Sigmoid colon (tissue), 4 donors: ENCODE measurements at regions not wholly inside any gene's neighbourhood (a gene's known extent, or its start where the extent isn't known, plus 50 kb on each side); places are given as distances from the start of the nearest gene placed in this dataset.

Experiments used
- POLR2A ChIP-seq, 2 donors: fragments of 450-650 bp; IDR thresholded peaks; one replicate each; pipeline ENCODE4 v1.6.1; 2016; ENCODE audit warnings: antibody characterized with exemption in 2 of 2, mild to moderate bottlenecking in 2 of 2, moderate library complexity in 2 of 2
- POLR2AphosphoS5 ChIP-seq, 4 donors: sonication (generic); formaldehyde crosslinking; IDR thresholded peaks; one replicate each; pipeline ENCODE4 v1.6.1; 2017; ENCODE audit warnings: antibody characterized with exemption in 4 of 4
- TF ChIP-seq, protein P1 (sequence below), 4 experiments: fragments of 450-650 bp in 3 of 4; fragments of 200-600 bp in 1 of 4; IDR thresholded peaks; one replicate each; pipeline ENCODE4 v1.5.1; 2016 to 2019; ENCODE audit warnings: antibody characterized with exemption in 4 of 4, mild to moderate bottlenecking in 3 of 4, moderate library complexity in 2 of 4

DNA sequence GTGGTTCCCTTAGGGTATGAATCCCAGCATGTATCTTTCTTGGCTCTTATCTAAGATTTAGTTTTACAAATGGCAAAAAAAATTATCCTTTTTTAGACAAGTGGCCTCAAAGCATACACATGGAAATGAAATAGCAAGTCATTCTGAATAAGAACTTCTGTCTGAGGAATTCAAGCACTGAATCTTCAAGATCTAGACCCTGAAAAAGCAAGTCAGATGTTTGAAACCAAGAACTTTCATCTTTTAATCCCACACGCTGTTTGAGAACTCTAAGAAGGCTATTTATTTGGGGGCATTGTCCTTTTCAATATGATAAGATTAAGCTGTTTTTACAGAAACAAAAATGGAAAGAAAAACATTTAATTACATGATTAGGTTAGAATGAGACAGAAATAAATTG is 549.2 kb upstream of the CYLC2 start:
- TF ChIP-seq, protein P1, sequence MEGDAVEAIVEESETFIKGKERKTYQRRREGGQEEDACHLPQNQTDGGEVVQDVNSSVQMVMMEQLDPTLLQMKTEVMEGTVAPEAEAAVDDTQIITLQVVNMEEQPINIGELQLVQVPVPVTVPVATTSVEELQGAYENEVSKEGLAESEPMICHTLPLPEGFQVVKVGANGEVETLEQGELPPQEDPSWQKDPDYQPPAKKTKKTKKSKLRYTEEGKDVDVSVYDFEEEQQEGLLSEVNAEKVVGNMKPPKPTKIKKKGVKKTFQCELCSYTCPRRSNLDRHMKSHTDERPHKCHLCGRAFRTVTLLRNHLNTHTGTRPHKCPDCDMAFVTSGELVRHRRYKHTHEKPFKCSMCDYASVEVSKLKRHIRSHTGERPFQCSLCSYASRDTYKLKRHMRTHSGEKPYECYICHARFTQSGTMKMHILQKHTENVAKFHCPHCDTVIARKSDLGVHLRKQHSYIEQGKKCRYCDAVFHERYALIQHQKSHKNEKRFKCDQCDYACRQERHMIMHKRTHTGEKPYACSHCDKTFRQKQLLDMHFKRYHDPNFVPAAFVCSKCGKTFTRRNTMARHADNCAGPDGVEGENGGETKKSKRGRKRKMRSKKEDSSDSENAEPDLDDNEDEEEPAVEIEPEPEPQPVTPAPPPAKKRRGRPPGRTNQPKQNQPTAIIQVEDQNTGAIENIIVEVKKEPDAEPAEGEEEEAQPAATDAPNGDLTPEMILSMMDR (IDR thresholded peaks at IDR 0.05) = no peak
- TF ChIP-seq POLR2A (IDR thresholded peaks at IDR 0.05) = no peak
- no peak for TF ChIP-seq POLR2AphosphoS5 (IDR thresholded peaks at IDR 0.05)
